KOPT-K1 (cell line): ENCODE measurements at regions not wholly inside any gene's neighbourhood (a gene's known extent, or its start where the extent isn't known, plus 50 kb on each side); places are given as distances from the start of the nearest gene placed in this dataset.

Source experiments
- H3K27ac ChIP-seq: fragments of 200-600 bp; sonication (generic); 2 replicates; pipeline ENCODE4 v1.5.1; 2016; ENCODE audit warnings: antibody characterized with exemption, mild to moderate bottlenecking, low read depth, low read length; ENCODE audit not compliant: poor library complexity, severe bottlenecking
- H3K36me3 ChIP-seq: fragments of 200-600 bp; sonication (generic); 2 replicates; pipeline ENCODE4 v1.5.1; 2017; ENCODE audit warnings: antibody characterized with exemption, mild to moderate bottlenecking, low read length, moderate library complexity; ENCODE audit not compliant: insufficient read depth
- H3K9me3 ChIP-seq: fragments of 200-600 bp; sonication (generic); 2 replicates; pipeline ENCODE4 v1.5.1; 2017; ENCODE audit warnings: antibody characterized with exemption, low read length, mild to moderate bottlenecking; ENCODE audit not compliant: insufficient read depth, poor library complexity, severe bottlenecking

- Histone ChIP-seq H3K9me3 (peaks cover 59% of the 10 kb centered on the region), H3K27ac (no peak overlapping the region), H3K36me3 (no peaks in the 10 kb centered on the region)
Observed at GRCh38 chr15:25189551-25189950, 234.8 kb downstream of the SNRPN start.

DNA sequence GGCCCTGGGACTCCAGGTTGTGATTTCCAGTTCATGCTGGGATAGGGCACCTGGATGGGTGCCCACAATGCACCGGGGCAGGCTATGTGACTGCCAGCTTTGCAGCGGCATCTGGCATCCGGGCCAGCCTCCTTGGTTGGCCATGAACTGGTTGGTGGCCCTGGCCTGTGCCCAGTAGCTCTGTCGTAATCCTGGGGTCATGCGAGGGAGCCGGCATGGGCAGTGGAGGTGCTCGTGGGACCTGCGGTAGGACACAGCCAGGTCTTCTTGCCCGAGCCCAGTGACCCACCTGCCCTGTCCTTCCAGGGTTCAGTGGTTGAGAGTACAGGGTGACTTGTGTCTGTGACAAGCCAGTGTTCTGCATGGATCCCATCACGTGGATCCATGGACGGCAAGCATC is 237.9 kb downstream of the SNRPN start:
- Histone ChIP-seq H3K27ac (no peak overlapping the region), H3K9me3 (peaks cover 60% of the 10 kb centered on the region), H3K36me3 (no peaks in the 10 kb centered on the region)

DNA sequence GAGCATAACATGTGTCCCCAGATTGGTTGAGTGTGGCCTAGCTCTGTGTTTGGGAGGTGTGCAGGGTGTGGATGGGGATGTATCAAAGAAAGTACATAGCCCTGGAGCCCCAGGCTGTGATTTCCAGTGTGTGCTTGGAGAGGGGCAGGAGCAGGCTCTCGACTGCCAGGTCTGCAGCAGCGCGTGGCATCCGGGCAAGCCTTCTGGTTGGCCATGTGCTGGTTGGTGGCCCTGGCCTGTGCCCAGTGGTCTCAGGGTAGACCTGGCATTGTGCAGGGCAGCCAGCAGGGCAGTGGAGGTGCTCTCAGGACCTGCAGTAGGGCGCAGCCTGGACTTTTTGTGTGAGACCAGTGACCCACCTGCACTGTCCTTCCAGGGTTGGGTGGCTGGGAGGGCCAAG is 231.5 kb downstream of the UBE3A start:
- Histone ChIP-seq H3K27ac (no peak overlapping the region), H3K9me3 (peaks cover 42% of the 10 kb centered on the region), H3K36me3 (no peaks in the 10 kb centered on the region)

GRCh38 chr15:25208735-25209134 is 230.1 kb downstream of the UBE3A start:
- H3K36me3 ChIP-seq: no peaks in the 10 kb centered on the region
- peaks cover 43% of the 10 kb centered on the region for H3K9me3 ChIP-seq
- H3K27ac ChIP-seq: no peak overlapping the region

DNA sequence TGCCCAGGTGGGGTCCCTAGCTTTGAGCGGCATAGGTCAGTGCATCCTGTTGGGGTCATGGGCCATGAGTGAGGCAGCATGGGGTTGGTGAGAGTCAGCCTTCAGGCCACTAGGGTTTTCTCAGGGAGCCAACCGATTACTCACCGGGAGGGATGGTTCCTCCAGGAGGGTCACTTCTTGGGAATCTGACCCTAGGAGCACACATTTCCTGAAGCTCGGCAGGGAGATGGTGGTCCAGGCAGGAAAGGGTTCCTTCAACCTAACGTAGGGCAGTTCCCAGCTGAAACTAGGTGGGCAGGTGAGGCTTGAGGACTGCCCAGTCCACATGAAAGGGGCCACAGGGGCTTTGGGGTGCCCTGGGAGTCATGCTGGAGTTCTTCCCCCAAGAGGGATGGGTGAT is 218.0 kb downstream of the UBE3A start:
- H3K36me3 ChIP-seq: no peaks in the 10 kb centered on the region
- peaks cover 44% of the 10 kb centered on the region for H3K9me3 ChIP-seq
- no peak overlapping the region for H3K27ac ChIP-seq

DNA sequence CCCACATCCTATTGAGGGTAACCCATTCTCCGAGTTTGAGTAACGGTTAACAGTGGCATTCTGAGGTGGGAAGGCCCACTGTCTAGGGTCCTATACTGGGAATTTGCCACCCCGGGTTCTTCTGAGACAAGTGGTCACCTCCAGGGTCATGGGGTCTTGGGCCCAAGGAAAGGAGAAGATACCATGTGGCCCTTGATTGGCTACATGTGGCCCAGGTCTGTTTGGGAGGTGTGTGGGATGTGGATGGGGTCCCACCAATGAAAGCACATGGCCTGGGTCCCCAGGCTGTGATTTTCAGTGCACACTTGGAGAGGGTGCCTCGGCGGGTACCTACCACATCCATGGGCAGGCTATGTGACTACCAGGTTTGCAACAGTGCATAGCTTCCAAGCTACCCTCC is 214.4 kb downstream of the UBE3A start:
- H3K27ac ChIP-seq: no peak overlapping the region
- no peaks in the 10 kb centered on the region for H3K36me3 ChIP-seq
- peaks cover 26% of the 10 kb centered on the region for H3K9me3 ChIP-seq

- Histone ChIP-seq H3K9me3 (peaks cover 20% of the 10 kb centered on the region), H3K36me3 (no peaks in the 10 kb centered on the region)
Observed at GRCh38 chr15:25226360-25226759, 212.5 kb downstream of the UBE3A start.

DNA sequence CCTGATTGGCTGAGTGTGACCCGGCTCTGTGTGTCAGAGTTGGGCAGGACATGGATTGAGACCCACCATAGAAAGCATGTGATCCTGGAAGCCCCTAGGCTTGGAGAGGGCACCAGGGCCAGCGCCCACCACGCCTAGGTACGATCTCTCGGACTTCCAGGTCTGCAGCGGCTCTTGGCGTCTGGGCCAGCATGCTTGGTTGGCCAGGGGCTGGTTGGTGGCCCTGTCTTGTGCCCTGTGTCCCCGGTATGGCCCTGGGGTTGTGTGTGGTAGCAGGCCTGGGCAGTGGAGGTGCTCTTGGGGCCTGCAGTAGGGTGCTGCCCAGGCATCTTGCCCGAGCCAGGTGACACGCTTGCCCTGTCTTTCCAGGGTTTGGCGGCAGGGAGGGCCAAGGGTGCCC is 210.6 kb downstream of the UBE3A start:
- Histone ChIP-seq H3K27ac (no peak overlapping the region), H3K9me3 (peaks cover 26% of the 10 kb centered on the region), H3K36me3 (no peaks in the 10 kb centered on the region)

More at GRCh38 chr15:25226360-25226759, 212.5 kb downstream of the UBE3A start:
- no peak overlapping the region for H3K27ac ChIP-seq

DNA sequence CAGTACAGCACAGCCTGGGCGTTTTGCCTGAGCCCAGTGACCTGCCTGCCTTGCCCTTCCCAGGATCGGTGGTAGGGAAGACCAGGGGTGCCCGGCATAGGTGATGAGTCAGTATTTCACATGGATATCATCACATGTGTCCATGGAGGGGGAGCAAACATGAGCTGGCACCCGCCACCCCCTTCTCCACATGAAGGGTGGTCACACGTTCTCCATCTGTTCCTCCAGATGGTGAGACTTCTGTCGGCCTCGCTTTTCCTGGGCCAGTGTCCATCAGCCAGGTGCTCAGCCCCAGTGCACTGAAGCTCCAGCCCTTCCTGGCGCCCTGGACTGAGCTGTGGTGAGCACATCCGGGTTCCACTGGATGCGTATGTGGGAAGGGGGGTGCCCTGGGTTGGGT is 208.4 kb downstream of the UBE3A start:
- Histone ChIP-seq H3K27ac (no peak overlapping the region), H3K36me3 (no peaks in the 10 kb centered on the region), H3K9me3 (peaks cover 40% of the 10 kb centered on the region)

DNA sequence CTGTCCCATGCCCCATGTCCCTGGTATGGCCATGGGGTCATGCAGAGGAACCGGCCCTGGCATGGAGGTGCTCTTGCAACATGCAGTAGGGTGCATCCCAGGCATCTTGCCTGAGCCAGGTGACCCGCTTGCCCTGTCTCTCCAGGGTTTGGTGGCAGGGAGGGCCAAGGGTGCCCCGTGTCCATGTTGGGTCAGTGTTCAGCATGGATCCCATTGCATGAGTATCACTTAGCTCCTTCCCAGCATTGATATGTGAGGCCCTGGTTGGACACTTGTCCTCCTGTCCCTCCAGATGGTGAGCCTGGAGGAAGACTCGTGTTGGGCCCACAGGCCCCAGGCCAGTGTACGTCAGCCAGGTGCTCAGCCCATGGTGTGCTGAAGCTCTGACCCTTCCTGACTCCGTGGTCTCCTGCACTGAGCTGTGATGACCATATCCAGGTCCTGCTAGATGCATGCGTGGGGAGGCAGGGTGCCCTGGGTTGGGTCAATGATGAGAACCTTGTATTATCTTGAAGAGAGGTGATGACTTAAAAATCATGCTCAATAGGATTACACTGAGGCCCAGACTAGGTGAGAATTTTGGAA is 205.0 kb downstream of the UBE3A start:
- H3K36me3 ChIP-seq: no peaks in the 10 kb centered on the region
- peaks cover 39% of the 10 kb centered on the region for H3K9me3 ChIP-seq
- no peak overlapping the region for H3K27ac ChIP-seq

DNA sequence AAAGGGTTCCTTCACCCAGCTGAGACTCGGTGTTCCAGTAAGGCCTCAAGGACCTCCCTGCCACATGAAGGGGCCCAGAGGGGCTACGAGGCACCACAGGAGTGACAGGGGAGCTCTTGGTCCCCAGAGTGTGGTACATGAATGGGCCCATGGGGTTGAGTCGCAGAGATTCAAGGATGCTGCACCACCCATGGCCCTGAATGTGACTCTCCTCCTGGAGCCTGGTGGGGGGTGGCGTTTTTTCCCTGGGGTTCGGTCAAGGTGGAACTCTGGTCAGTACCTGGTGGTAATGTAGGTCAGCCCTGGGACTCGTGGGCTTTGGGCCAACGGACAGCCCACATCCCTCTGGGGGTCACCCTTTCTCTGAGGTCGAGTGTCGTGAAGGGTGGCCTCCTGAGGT is 204.0 kb downstream of the UBE3A start:
- Histone ChIP-seq H3K36me3 (no peaks in the 10 kb centered on the region), H3K9me3 (peaks cover 48% of the 10 kb centered on the region), H3K27ac (no peak overlapping the region)

- Histone ChIP-seq H3K36me3 (no peaks in the 10 kb centered on the region), H3K27ac (no peak overlapping the region), H3K9me3 (peaks cover 54% of the 10 kb centered on the region)
Observed at GRCh38 chr15:25235391-25235790, 203.4 kb downstream of the UBE3A start.

- H3K9me3 ChIP-seq: peaks cover 62% of the 10 kb centered on the region
- H3K27ac ChIP-seq: no peak overlapping the region
- no peaks in the 10 kb centered on the region for H3K36me3 ChIP-seq
Observed at GRCh38 chr15:25236143-25236860, 202.5 kb downstream of the UBE3A start.

DNA sequence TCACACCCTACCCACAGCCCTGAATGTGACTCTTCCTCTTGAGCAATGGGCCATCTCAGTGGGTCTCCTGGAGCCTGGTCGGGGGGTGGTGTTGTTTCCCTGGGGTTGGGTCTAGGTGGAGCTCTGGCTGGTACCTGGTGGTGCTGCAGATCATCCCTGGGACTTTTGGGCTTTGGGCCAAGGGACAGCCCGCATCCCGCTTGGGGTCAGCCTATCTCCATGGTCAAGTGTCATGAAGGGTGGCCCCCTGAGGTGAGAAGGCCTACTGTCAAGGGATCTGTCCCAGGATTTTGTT is 202.0 kb downstream of the UBE3A start:
- Histone ChIP-seq H3K9me3 (peaks cover 62% of the 10 kb centered on the region), H3K36me3 (no peaks in the 10 kb centered on the region), H3K27ac (no peak overlapping the region)

DNA sequence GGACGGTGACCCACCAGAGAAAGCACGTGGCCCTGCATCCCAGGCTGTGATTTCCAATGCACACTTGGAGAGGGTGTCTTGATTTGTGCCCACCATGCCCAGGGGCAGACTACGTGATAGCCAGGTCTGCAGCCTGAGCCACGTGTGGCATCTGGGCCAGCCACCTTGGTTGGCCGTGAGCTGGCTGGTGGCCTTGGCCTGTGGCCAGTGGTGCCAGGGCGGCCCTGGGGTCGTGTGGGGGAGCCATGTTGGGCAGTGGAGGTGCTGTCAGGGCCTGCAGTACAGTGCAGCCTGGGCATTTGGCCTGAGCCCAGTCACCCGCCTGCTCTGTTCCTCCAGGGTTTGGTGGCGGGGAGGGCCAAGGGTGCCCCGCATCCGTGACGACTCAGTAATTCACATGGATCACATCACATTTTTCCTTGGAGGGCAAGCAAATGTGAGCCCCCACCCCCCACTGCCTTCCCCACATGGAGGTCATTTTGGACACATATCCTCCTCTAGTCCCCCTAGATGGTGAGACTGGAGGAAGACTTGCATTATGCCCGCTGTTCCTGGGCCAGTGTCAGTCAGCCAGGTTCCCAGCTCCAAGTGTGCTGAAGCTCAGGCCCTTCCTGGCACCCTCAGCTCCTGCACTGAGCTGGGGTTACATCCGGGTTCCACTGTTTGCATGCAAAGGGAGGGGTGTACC is 201.4 kb downstream of the UBE3A start:
- H3K9me3 ChIP-seq: peaks cover 62% of the 10 kb centered on the region
- no peaks in the 10 kb centered on the region for H3K36me3 ChIP-seq
- no peak overlapping the region for H3K27ac ChIP-seq

DNA sequence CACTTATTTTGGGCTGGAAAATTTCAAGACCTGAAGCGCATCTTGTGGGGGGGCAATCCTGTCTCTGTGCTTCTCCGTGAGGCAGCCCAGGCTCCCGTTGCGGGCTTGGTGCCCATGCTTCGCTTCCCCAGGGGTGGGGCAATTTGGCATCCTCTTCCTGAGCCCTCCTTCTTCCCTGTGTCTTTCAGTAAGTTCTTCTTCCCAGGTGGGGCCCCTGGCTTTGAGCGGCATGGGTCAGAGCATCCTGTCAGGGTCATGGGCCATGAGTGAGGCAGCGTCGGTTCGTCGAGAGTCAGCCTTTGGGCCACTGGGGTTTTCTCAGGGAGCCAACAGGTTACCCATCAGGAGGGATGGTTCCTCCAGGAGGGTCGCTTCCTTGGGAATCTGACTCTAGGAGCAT is 200.7 kb downstream of the UBE3A start:
- Histone ChIP-seq H3K36me3 (no peaks in the 10 kb centered on the region), H3K27ac (no peak overlapping the region), H3K9me3 (peaks cover 61% of the 10 kb centered on the region)
